MM.1S (cell line): ENCODE measurements at regions not wholly inside any gene's neighbourhood (a gene's known extent, or its start where the extent isn't known, plus 50 kb on each side); places are given as distances from the start of the nearest gene placed in this dataset.

ENCODE experiments used
- DNase-seq: peaks from one replicate; pipeline ENCODE4 v3.0.0-alpha.2; 2015
- H2AFZ ChIP-seq: fragments of 300-600 bp; sonication (generic); 2 replicates; pipeline ENCODE4 v1.6.0; 2016; ENCODE audit warnings: antibody characterized with exemption, low read length
- H3F3A ChIP-seq: fragments of 300-600 bp; sonication (generic); 2 replicates; pipeline ENCODE4 v1.6.1; 2016; ENCODE audit warnings: mild to moderate bottlenecking, antibody characterized with exemption, low read length, moderate library complexity, mixed read lengths; ENCODE audit not compliant: insufficient read depth
- H3K27ac ChIP-seq: fragments of 300-600 bp; sonication (generic); 2 replicates; pipeline ENCODE4 v1.5.1; 2016; ENCODE audit warnings: mild to moderate bottlenecking, low read length
- H3K27me3 ChIP-seq: fragments of 300-600 bp; sonication (generic); replicated peaks from 2 replicates; pipeline ENCODE4 v1.6.0; 2016; ENCODE audit warnings: low read length; ENCODE audit not compliant: insufficient read depth
- H3K36me3 ChIP-seq: fragments of 300-600 bp; sonication (generic); replicated peaks from 2 replicates; pipeline ENCODE4 v1.6.1; 2016; ENCODE audit warnings: mild to moderate bottlenecking, low read length, mixed read lengths; ENCODE audit not compliant: insufficient read depth
- H3K4me1 ChIP-seq: fragments of 300-600 bp; sonication (generic); 2 replicates; pipeline ENCODE4 v1.6.1; 2016; ENCODE audit warnings: low read length, mixed read lengths
- H3K4me2 ChIP-seq: fragments of 300-600 bp; sonication (generic); 2 replicates; pipeline ENCODE4 v1.6.0; 2016; ENCODE audit warnings: low read depth, low read length
- H3K4me3 ChIP-seq: fragments of 300-600 bp; sonication (generic); 2 replicates; pipeline ENCODE4 v1.5.1; 2016; ENCODE audit warnings: low read length, mixed read lengths
- H3K79me2 ChIP-seq: fragments of 300-600 bp; sonication (generic); 2 replicates; pipeline ENCODE4 v1.6.1; 2016; ENCODE audit warnings: mixed run types, low read length, mixed read lengths
- H3K9ac ChIP-seq: fragments of 300-600 bp; sonication (generic); 2 replicates; pipeline ENCODE4 v1.6.1; 2016; ENCODE audit warnings: low read length, mixed read lengths
- H3K9me2 ChIP-seq: fragments of 300-600 bp; sonication (generic); replicated peaks from 2 replicates; pipeline ENCODE4 v1.6.1; 2016; ENCODE audit warnings: mild to moderate bottlenecking, low read length, mixed read lengths; ENCODE audit not compliant: insufficient read depth
- H3K9me3 ChIP-seq: fragments of 300-600 bp; sonication (generic); replicated peaks from 2 replicates; pipeline ENCODE4 v1.6.1; 2016; ENCODE audit warnings: mild to moderate bottlenecking, low read length, mixed read lengths; ENCODE audit not compliant: insufficient read depth
- H4K20me1 ChIP-seq: fragments of 300-600 bp; sonication (generic); 2 replicates; pipeline ENCODE4 v1.6.1; 2016; ENCODE audit warnings: mild to moderate bottlenecking, low read length, moderate library complexity, mixed read lengths; ENCODE audit not compliant: insufficient read depth
- CTCF ChIP-seq: fragments of 300-600 bp; sonication (generic); IDR thresholded peaks from 2 replicates; pipeline ENCODE4 v1.5.1; 2016; ENCODE audit warnings: antibody characterized with exemption, low read length, mixed read lengths
- EZH2 ChIP-seq: fragments of 300-600 bp; sonication (generic); optimal IDR thresholded peaks from 2 replicates; pipeline ENCODE3; 2017; ENCODE audit warnings: low read depth, mild to moderate bottlenecking, antibody characterized with exemption, low read length, mixed read lengths
- EZH2phosphoT487 ChIP-seq: fragments of 300-600 bp; sonication (generic); IDR thresholded peaks from 2 replicates; pipeline ENCODE4 v1.6.1; 2018; ENCODE audit warnings: antibody characterized with exemption, low read length

DNA sequence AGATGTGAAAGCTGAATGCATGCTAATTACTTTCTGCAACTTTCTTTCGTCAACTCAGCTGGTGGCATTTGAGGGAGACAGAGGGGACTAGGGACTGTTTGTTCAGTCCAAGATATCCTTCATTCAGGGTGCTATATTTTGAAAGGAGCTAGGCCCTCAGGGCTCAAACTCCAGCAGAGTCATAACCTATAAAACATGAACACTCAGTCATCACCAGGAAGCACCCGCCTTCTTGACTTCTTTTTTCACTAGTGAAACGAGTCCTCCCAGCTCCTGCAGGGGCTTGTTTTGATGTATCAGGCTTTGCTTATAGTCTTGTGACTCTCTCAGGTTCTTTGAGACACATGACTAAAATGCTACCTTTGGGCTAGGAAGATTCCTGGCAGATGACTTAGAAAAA, 230.6 kb downstream of the PCDH7 start:
- Histone ChIP-seq H3K79me2 (no peaks in the 10 kb centered on the region), H3K9ac (no peak overlapping the region)

GRCh38 chr4:30952526-30953219, 232.5 kb downstream of the PCDH7 start:
- H3K4me1 ChIP-seq: no peaks in the 10 kb centered on the region
- no peaks in the 10 kb centered on the region for H3K36me3 ChIP-seq
- no peak overlapping the region for H2AFZ ChIP-seq
- H3K4me3 ChIP-seq: no peak overlapping the region
- no peaks in the 10 kb centered on the region for H3K27me3 ChIP-seq
- H3K9me2 ChIP-seq: no peaks in the 10 kb centered on the region
- H3F3A ChIP-seq: no peaks in the 10 kb centered on the region
- H3K9ac ChIP-seq: no peak overlapping the region
- no peak overlapping the region for H3K27ac ChIP-seq
- no peak overlapping the region for H3K4me2 ChIP-seq
- TF ChIP-seq EZH2: no peak
- no peak for TF ChIP-seq CTCF
- no peak for TF ChIP-seq EZH2phosphoT487
- H3K79me2 ChIP-seq: no peaks in the 10 kb centered on the region
- no peaks in the 10 kb centered on the region for H4K20me1 ChIP-seq
- H3K9me3 ChIP-seq: no peaks in the 10 kb centered on the region
- no peak for DNase-seq

More for the DNA sequence above, 230.6 kb downstream of the PCDH7 start:
- no peak for DNase-seq
- H3K9me3 ChIP-seq: no peaks in the 10 kb centered on the region
- H3K4me3 ChIP-seq: no peak overlapping the region
- H3K27ac ChIP-seq: no peak overlapping the region
- no peak overlapping the region for H3K4me2 ChIP-seq
- H4K20me1 ChIP-seq: no peaks in the 10 kb centered on the region
- no peaks in the 10 kb centered on the region for H3F3A ChIP-seq
- no peaks in the 10 kb centered on the region for H3K27me3 ChIP-seq
- TF ChIP-seq EZH2phosphoT487: no peak
- no peaks in the 10 kb centered on the region for H3K4me1 ChIP-seq
- H2AFZ ChIP-seq: no peak overlapping the region
- H3K9me2 ChIP-seq: no peaks in the 10 kb centered on the region
- H3K36me3 ChIP-seq: no peaks in the 10 kb centered on the region

DNA sequence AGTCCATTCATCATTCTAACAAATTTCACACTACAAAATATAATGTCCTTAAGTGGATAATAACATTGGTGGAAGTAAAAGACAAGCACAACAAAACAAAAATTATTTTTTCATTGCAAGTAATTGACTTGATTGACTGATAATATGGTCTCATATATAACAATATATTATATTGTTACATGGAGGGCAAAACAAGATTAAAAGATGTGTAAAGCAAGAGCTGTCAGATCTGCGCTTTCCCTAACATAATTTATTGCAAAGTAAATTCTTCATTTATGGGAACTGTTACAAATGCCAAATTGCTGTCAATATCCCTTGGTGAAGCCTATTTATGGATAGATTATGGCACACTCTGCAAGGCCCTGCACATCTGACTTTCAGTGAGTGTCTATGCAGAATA, 233.6 kb downstream of the PCDH7 start:
- no peak for DNase-seq
- no peak for TF ChIP-seq EZH2phosphoT487
- no peak for TF ChIP-seq EZH2
- TF ChIP-seq CTCF: no peak

DNA sequence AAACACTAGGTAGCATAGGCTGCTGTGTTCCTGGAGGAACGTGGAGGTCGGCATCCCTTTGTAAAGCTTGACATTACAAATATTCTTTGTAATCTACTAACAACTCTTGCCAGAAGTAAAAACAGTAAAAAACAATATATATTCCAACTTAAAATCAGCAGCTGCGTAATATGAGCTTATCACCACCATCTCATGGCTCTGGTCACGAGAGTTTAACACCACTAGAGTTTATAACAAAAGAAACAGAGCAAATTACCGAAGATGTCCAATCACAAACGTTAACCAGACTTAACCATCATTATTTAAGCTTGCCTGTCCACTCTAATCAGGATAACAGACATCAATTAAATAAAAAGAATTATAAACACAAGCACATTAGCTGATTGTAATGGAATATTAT, 236.7 kb downstream of the PCDH7 start:
- H3K79me2 ChIP-seq: no peaks in the 10 kb centered on the region
- no peak overlapping the region for H3K9ac ChIP-seq
- no peak overlapping the region for H3K4me2 ChIP-seq
- DNase-seq: no peak
- H3K36me3 ChIP-seq: no peaks in the 10 kb centered on the region
- H3K27me3 ChIP-seq: no peaks in the 10 kb centered on the region
- no peaks in the 10 kb centered on the region for H3K4me1 ChIP-seq
- no peaks in the 10 kb centered on the region for H3K9me3 ChIP-seq
- no peaks in the 10 kb centered on the region for H3F3A ChIP-seq
- H3K4me3 ChIP-seq: no peak overlapping the region
- no peaks in the 10 kb centered on the region for H4K20me1 ChIP-seq
- TF ChIP-seq CTCF (no peak), EZH2 (no peak), EZH2phosphoT487 (no peak)
- H3K27ac ChIP-seq: no peak overlapping the region
- no peaks in the 10 kb centered on the region for H3K9me2 ChIP-seq
- H2AFZ ChIP-seq: no peak overlapping the region

More for the DNA sequence above, 233.6 kb downstream of the PCDH7 start:
- Histone ChIP-seq H3K9me2 (no peaks in the 10 kb centered on the region), H3K27me3 (no peaks in the 10 kb centered on the region), H4K20me1 (no peaks in the 10 kb centered on the region), H3K4me1 (no peaks in the 10 kb centered on the region), H3K36me3 (no peaks in the 10 kb centered on the region), H2AFZ (no peak overlapping the region), H3K79me2 (no peaks in the 10 kb centered on the region), H3K4me2 (no peak overlapping the region), H3K4me3 (no peak overlapping the region), H3K27ac (no peak overlapping the region), H3K9me3 (no peaks in the 10 kb centered on the region), H3F3A (no peaks in the 10 kb centered on the region), H3K9ac (no peak overlapping the region)
